Lower leg skin (tissue), 4 donors: ENCODE measurements at regions not wholly inside any gene's neighbourhood (a gene's known extent, or its start where the extent isn't known, plus 50 kb on each side); places are given as distances from the start of the nearest gene placed in this dataset.

Source experiments
- DNase-seq, 2 donors: peaks; one replicate each; pipeline ENCODE4 v3.0.0-alpha.2; 2019; ENCODE audit warnings: low spot score in 2 of 2
- H3K4me3 ChIP-seq: fragments of 200-600 bp; sonication (generic); 2 replicates; pipeline ENCODE4 v1.5.1; 2017; ENCODE audit warnings: mild to moderate bottlenecking, low read depth; ENCODE audit not compliant: poor library complexity, severe bottlenecking
- CTCF ChIP-seq, 3 donors: fragments of 450-650 bp; IDR thresholded peaks; one replicate each; pipeline ENCODE4 v1.5.1; 2016; ENCODE audit warnings: antibody characterized with exemption in 3 of 3, mild to moderate bottlenecking in 3 of 3, moderate library complexity in 2 of 3
- POLR2A ChIP-seq, 2 donors: fragments of 450-650 bp; IDR thresholded peaks; one replicate each; pipeline ENCODE4 v1.6.1; 2016 to 2017; ENCODE audit warnings: antibody characterized with exemption in 2 of 2, mild to moderate bottlenecking in 1 of 2, moderate library complexity in 1 of 2
- WGBS, 2 donors: methylation state at CpG; one replicate each; pipeline ENCODE4 v1.1.5; 2018; 5-methylcytosine and 5-hydroxymethylcytosine counted together
- intact Hi-C: fragments of 100-400 bp; cut with DNase I; formaldehyde crosslinking; loops from one replicate; pipeline ENCODE4 v1.15.0; 2023; ENCODE audit warnings: low total_unique reads

- DNase-seq: no peak
- no peak for TF ChIP-seq CTCF (IDR thresholded peaks at IDR 0.05)
- no peak for TF ChIP-seq POLR2A (IDR thresholded peaks at IDR 0.05)
Observed at GRCh38 chr2:13000664-13001363, 284.1 kb downstream of the TRIB2 start.

GRCh38 chr2:13001408-13001807, 284.7 kb downstream of the TRIB2 start:
- TF ChIP-seq POLR2A (IDR thresholded peaks at IDR 0.05): no peak
- no peak for TF ChIP-seq CTCF (IDR thresholded peaks at IDR 0.05)
- WGBS, 2 donors: 76 to 78% methylated on average over 2 of the region's 2 CpGs

More at GRCh38 chr2:13000664-13001363, 284.1 kb downstream of the TRIB2 start:
- intact Hi-C loops: loop anchor here (10.0 kb wide), 1 partner anchor 1146 kb away; no protein-coding TSS in a partner anchor
- no peak overlapping the region for H3K4me3 ChIP-seq
- 60 to 71% methylated on average over 12 of the region's 12 CpGs for WGBS, 2 donors

GRCh38 chr2:13002536-13003331, 286.0 kb downstream of the TRIB2 start:
- no peak for DNase-seq
- WGBS, 2 donors: 49 to 61% methylated on average over 7 of the region's 7 CpGs
- TF ChIP-seq CTCF (IDR thresholded peaks at IDR 0.05) (no peak), POLR2A (IDR thresholded peaks at IDR 0.05) (no peak)
- no peak overlapping the region for H3K4me3 ChIP-seq
- intact Hi-C loops: loop anchor here (10.0 kb wide), 1 partner anchor 1148 kb away; no protein-coding TSS in a partner anchor

More at GRCh38 chr2:13001408-13001807, 284.7 kb downstream of the TRIB2 start:
- intact Hi-C loops: loop anchor here (10.0 kb wide), 1 partner anchor 1147 kb away; no protein-coding TSS in a partner anchor
- no peak for DNase-seq
- H3K4me3 ChIP-seq: no peak overlapping the region

- no peak overlapping the region for H3K4me3 ChIP-seq
- intact Hi-C loops: loop anchor here (10.0 kb wide), 1 partner anchor 1149 kb away; no protein-coding TSS in a partner anchor
- DNase-seq: no peak
- WGBS, 2 donors: 19 to 32% methylated on average over 2 of the region's 2 CpGs
- TF ChIP-seq POLR2A (IDR thresholded peaks at IDR 0.05): no peak
- no peak for TF ChIP-seq CTCF (IDR thresholded peaks at IDR 0.05)
Observed at GRCh38 chr2:13003500-13003899, 286.8 kb downstream of the TRIB2 start.

GRCh38 chr2:13005048-13005447, 288.3 kb downstream of the TRIB2 start:
- no peak for DNase-seq
- intact Hi-C loops: loop anchor here (10.0 kb wide), 1 partner anchor 1150 kb away; no protein-coding TSS in a partner anchor
- no peak overlapping the region for H3K4me3 ChIP-seq
- WGBS, 2 donors: 65 to 84% methylated on average over 2 of the region's 2 CpGs
- TF ChIP-seq POLR2A (IDR thresholded peaks at IDR 0.05): no peak
- no peak for TF ChIP-seq CTCF (IDR thresholded peaks at IDR 0.05)
